GM12872 (cell line): ENCODE measurements at regions not wholly inside any gene's neighbourhood (a gene's known extent, or its start where the extent isn't known, plus 50 kb on each side); places are given as distances from the start of the nearest gene placed in this dataset.

ENCODE experiments used
- TF ChIP-seq, protein P1 (sequence below): IDR thresholded peaks from 3 replicates; pipeline ENCODE4 v1.5.1; 2011; ENCODE audit warnings: low read depth, mild to moderate bottlenecking, low read length, moderate library complexity; ENCODE audit not compliant: insufficient read depth

DNA sequence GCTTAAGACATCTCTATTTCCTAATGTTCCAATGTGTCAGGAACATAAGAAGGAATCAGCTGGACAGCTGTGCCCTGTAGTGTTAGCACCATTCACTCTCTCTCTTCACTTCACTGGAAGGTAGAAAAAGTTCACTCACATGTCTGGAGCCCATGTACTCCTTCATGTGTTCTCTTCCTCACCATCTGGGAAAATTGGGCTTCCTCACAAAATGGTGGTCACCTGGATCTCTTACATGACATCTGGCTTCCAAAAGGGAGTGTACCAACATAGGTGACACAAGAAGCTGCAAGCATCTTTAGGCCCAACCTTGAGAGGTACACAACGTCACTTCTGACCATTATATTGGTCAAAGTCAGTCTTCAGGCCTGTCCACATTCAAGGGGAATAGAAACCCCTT is 882.6 kb downstream of the LTN1 start:
- TF ChIP-seq, protein P1, sequence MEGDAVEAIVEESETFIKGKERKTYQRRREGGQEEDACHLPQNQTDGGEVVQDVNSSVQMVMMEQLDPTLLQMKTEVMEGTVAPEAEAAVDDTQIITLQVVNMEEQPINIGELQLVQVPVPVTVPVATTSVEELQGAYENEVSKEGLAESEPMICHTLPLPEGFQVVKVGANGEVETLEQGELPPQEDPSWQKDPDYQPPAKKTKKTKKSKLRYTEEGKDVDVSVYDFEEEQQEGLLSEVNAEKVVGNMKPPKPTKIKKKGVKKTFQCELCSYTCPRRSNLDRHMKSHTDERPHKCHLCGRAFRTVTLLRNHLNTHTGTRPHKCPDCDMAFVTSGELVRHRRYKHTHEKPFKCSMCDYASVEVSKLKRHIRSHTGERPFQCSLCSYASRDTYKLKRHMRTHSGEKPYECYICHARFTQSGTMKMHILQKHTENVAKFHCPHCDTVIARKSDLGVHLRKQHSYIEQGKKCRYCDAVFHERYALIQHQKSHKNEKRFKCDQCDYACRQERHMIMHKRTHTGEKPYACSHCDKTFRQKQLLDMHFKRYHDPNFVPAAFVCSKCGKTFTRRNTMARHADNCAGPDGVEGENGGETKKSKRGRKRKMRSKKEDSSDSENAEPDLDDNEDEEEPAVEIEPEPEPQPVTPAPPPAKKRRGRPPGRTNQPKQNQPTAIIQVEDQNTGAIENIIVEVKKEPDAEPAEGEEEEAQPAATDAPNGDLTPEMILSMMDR = no peak

DNA sequence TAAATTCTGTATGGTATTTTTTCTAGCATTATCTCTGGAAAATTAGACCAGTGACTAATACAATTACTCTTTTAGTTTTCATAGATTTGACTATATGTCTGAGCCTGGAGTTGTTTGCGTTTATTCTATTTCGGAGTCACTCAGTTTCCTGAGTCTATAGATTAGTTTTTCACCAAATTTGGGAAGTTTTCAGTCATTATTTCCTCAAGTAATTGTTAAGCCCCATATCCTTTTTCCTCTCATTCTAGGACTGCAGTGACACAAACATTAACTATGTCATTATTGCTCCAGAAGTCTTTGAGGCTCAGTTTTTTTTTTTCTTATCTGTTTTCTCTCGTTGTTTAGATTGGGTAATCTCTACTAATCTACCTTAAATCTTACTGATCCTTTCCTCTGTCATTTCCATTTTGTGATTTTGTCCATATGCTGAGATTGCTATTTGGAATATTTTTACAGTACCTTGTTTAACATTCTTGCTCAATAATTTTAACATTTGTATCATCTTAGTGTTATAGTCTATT is 886.2 kb downstream of the LTN1 start:
- TF ChIP-seq, protein P1 = no peak

DNA sequence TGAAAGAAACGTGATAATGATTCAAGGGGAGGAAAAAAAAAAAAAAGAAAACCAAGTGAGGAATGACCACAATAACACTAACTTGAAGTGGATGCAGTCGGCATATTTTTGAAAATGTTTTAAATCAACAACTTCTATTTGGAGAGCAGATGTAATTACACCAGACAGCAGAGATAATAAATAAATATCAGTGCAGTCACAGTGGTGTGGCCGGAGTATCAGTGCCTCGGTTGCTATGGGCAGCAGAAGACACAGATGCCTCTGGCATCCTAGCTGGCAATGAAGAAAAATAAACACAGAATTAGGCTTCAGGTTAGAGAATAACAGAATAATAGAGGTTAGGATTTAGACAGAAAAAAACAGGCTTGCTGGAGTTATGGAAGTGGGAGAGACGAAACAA is 888.3 kb downstream of the LTN1 start:
- TF ChIP-seq, protein P1 = no peak

DNA sequence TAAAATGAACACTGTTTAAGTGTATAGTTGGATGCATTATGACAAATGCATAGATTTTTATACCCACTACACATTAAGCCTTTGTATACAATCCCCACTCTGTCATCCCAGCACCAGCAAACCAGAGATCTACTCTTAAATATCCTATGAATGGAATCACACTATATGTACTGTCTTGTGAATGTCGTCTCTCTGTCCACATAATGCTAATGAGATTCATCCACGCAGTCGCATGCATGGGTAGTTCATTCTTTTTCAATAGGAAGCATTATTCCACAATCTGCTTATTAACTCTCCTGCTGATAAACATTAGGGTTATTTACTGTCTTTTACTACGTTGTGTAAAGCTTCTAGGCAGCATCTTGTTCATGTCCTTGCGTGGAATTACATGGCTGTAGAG is 892.3 kb downstream of the LTN1 start:
- TF ChIP-seq, protein P1 = no peak

DNA sequence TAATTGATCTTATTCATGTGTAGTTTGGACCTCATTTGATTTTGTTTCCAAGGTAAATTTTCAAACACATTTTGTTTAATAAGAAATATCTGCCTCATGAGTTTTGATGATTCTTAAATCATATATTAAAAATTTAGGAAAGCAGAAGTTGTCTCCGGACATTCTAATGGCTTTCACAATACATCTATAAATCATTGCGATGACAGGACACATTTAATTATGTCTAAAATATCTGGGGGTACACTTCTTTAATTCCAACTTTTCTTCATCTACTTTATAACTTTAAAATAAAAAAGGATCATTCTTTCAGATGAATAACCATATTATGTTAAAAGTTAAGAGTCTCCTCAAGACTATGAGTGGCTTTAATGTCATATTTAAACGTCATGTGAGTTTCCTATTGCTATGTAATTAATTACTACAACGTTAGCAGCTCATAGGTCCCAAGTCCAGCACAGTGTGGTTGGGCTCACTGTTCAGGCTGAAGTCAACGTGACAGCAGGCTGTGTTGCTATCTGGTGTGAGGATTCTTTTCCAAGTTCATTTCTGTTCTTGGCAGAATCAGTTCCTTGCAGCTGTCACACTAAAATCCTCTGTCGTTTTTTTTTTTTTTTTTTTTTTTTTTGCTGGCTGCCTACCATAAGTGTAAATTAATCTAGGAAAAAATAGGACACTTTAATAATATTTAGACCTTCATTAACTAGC is 893.5 kb downstream of the LTN1 start:
- TF ChIP-seq, protein P1 = no peak

DNA sequence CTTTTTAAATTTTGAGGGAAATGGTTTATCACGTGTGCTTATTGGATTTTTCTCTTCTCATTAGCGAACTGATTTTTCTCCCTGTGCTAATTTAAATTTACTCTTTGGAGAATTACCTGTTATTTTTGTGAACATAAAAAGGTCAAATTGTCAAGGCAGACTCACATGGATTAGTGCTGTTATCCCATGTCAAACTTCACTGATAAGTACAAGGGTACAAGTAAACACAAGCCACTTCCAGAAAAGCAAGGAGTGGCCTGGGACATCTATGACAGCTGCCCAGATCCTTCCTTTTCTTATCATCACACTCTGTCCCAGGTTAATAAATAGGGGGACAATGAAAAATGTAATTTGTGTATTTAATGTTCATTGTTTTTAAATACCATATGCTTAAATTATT is 901.2 kb downstream of the LTN1 start:
- TF ChIP-seq, protein P1 = no peak

DNA sequence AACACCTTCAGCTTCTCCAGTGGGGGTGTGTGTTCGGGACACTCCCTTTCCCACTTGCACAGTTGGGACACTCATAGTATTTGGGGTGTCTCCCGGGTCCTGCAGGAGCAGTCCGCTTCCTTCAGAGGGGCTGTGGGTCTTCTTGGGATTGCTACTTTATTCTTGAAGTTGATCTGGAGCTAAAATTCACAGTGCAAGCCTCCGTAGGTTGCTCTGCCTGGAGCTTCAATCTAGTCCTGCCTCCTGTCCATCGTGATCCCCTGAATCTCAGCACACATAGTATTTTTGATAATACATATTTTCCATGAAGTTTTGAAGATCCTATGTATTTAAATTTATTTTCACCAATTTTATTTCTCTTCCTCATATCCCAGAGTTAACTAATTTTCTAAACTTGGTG is 902.1 kb downstream of the LTN1 start:
- TF ChIP-seq, protein P1 = no peak
